ENCODE measurements at regions not wholly inside any gene's neighbourhood (a gene's known extent, or its start where the extent isn't known, plus 50 kb on each side); places are given as distances from the start of the nearest gene placed in this dataset.

DNA sequence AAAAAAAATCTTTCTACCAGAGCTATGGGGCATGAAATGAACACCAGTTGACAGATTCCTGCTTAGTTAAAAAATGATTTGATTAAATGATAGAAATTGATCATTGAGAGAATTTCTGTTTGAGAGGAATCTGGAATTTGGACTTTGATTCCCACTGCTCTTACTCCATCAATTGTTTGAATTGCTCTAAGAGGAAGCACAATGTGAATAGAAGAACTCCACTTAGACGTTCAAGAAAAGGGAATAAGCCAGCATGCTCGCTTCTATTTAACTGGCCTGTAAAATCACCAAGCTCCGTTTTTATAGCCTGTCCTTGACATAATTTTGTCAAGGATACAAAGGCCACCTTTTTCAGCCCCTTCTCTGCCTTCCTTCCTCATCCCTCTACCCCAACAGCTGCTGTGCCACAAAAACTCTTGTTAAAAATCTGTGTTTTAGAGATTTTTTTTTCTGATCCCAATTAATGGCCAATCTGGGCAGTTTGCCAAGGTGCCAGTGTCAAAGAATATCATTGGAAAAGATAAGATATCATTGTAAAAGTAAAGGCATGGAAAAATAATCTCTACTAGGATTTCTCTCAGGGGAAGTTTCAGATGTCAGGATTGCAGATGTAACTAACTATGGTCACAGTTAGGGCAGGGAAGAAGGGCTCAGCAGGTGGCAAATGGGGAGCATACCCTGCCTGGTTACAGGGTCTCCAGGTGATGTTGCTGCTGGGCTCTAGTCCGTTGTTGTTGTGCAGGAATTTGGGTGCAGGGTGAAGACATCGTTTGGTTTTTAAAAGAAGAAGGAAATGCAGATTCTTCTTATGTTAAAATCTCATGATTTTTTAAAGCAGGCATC is 301.8 kb upstream of the PDZRN3 start:
- TF ChIP-seq, protein P1, sequence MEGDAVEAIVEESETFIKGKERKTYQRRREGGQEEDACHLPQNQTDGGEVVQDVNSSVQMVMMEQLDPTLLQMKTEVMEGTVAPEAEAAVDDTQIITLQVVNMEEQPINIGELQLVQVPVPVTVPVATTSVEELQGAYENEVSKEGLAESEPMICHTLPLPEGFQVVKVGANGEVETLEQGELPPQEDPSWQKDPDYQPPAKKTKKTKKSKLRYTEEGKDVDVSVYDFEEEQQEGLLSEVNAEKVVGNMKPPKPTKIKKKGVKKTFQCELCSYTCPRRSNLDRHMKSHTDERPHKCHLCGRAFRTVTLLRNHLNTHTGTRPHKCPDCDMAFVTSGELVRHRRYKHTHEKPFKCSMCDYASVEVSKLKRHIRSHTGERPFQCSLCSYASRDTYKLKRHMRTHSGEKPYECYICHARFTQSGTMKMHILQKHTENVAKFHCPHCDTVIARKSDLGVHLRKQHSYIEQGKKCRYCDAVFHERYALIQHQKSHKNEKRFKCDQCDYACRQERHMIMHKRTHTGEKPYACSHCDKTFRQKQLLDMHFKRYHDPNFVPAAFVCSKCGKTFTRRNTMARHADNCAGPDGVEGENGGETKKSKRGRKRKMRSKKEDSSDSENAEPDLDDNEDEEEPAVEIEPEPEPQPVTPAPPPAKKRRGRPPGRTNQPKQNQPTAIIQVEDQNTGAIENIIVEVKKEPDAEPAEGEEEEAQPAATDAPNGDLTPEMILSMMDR (IDR thresholded peaks at IDR 0.05; ENCODE audit: low read depth, low read length, missing input control) = no peak
- TF ChIP-seq RXRA (IDR thresholded peaks at IDR 0.05) = no peak
